T-helper 1 cell (primary cell): ENCODE measurements at regions not wholly inside any gene's neighbourhood (a gene's known extent, or its start where the extent isn't known, plus 50 kb on each side); places are given as distances from the start of the nearest gene placed in this dataset.
"Not testable (repeated sequence)": the region's sequence is repeated elsewhere in the genome, so short reads cannot be mapped to it uniquely, and the experiment has no call there.

Experiments
- DNase-seq, 5 donors: peaks; one replicate each; pipeline ENCODE4 v3.0.0-alpha.2; 2012 to 2020

DNA sequence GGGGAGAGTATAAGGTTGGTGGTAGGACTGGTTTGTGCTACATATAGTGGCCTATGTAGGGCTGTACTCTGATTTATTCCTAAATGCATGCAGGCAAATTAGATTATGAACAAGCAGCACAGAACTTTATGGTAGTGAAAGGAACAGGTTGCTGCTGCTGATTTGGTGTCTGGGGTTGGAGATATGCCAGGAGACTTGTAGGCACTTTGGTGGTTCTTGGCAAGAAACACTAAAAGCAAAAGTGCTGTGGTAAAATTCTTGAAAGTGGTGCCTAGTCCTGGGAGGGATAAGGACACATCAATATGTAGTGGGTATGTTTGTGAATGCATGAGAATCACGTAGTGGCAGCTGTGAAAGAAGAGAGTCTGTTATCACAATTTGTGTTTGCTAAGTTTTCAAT is 2126.0 kb downstream of the TP53TG3F start:
- no peak for DNase-seq

DNA sequence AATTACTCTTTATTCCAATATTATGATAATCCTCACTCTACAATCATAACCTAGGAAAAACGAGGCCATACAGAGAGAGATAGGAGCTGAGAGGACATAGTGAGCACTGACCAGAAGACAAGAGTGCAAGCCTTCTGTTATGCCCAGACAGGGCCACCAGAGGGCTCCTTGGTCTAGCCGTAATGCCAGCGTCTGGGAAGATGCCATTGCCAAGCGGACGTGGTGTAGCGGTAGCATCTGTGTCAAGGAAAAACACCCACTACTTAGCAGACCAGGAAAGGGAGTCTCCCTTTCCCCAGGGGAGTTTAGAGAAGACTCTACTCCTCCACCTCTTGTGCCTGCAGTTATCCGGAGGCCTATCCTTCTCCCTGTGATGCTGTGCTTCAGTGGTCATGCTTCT is 2131.5 kb downstream of the TP53TG3F start:
- not testable (repeated sequence) for DNase-seq

DNA sequence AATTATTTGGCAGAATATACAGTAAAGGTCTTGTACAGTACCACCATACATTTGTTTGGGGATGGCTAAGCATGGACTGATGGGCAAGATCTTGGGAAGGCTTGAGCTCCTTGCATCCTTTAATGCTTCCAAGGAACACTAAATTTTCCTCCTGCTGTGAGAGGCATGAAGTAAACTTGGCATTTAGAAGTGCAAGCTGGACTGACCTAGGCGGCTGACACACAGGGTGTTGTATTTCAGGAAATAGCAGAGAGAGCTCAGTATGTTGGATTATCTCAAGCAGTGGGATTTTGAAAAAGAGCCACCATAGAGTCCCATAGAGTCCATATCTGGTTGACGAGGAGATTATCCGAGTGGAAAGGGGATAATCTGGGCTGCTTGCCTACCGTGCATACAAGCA is 2137.1 kb downstream of the TP53TG3F start:
- DNase-seq: no peak

DNA sequence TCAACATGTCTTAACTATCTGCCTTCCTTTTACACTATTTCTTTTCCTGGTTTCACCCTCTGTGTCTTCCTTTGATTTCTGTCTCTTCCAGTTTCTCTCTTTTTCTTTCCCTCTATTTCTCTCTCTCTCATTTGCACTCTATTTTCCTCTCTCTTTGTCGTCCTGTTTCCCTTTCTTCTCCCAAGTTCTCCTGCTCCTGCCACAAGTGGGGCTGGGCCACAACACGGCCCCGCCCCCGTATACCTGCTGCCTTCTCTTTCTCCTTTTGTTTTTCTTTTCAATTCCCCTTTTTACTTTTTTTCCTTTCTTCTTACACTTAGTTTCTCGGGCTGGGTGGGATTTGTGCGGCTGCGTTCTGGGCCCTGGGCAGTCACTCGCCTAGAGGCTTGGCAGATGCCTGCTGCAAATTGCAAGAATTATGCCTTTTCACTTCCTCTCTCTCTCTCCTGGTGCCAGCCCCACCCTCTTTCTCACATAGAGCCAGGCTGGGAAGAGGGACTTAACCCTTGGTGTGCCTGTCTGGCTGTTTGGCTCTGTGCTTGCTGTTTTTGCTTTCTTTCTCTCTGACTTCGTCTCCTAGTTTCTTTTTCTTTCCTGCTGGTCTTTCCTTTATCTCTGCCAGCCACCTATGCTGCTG is 2139.4 kb downstream of the TP53TG3F start:
- DNase-seq: no peak

DNA sequence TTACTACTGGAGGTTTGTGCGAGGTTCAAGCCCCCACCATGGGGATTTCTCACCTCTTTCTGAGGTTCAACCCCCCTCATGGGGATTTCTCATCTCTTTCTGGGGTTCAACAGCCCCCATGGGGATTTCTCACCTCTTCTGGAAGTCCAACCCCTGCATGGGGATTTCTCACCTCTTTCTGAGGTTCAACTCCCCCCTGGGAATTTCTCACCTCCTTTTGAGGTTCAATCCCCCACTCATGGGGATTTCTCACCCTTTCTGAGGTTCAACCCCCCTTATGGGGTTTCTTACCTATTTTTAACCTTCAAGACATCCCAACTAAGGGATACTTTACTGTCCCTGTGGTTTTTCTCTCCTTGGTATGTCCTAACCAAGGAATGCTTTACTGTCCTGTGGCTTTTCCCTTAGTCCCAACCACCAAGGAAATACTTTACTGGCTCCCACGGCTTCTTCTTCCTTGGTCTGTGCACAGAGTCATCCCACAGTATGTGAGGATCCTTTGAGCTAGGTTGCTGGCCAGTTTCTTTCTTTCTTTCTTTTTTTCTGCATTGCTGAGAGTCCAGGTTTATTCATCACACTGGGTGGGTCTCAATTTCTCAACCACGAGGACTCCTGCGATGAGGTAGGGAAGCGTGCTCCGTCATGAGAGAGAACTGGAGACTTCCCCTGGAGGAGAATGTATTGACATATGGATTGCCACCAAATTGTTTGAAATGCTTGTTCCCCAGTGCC is 2140.2 kb downstream of the TP53TG3F start:
- DNase-seq: no peak

DNA sequence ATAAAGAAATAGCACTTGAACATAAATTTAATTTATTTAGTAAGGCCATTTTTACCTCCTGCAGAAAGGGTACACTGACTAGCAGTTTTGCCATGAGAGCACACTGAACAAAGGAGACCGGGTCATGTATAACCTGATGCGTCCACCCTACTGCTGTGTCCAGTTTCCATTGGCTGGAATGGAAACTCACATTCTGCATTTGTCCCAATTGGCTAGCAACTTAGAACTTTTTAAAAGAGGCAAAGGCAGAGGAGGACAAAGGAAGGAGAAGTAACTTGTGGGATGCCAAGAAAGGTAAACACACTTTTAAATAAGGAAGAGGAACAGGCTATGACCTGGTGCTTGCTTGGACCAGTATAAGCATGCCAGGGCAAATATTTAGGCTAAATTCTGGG is 2140.7 kb downstream of the TP53TG3F start:
- DNase-seq: not testable (repeated sequence)

DNA sequence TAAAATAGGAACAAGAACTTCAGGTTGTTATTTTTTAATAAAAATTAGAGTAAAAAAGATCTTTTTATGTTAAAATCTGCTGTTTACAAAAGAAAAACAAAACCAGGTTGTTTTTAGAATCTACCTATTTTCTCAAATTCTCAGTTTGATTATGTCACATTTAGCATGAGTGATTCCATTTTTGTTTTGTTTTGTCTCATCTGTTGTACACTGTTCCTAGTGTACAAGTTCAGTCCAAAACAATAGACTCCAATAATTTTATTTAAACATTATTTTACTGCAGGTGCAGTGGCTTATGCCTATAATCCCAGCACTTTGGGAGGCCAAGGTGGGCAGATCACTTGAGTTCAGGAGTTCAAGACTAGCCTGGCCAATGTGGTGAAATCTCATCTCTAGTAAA is 2142.7 kb downstream of the TP53TG3F start:
- DNase-seq: no peak

DNA sequence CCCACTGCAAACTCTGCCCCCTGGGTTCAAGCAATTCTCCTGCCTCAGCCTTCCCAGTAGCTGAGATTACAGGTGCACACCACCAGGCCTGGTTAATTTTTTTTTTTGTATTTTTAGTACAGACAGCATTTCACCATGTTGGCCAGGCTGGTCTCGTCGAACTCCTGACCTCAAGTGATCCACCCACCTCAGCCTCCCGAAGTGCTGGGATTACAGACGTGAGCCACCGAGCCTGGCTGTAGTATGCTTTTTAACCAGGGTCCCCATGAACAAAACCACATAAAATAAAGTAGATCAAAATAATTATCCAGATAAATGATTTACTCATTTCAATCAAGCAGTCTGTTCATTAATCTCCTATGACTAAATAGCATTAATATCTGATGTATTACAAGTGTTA is 2144.0 kb downstream of the TP53TG3F start:
- DNase-seq: not testable (repeated sequence)

DNA sequence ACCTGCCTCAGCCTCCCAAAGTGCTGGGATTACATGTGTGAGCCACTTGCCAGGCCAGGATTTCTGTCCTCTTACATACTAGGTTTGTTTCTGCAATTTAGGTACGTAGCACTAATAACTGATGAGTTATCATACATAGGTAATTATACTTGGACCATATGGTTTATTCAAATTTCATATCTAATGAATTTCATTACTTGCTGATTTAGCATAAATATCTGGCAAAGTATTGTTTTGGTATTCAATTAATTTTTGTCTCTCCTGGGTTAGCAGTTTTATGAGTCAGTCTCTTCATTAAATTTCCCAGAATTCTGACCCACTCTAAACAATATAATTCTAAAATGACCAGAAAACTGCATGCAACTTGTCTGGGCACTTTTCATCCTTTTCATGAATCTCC is 2146.5 kb downstream of the TP53TG3F start:
- no peak for DNase-seq

DNA sequence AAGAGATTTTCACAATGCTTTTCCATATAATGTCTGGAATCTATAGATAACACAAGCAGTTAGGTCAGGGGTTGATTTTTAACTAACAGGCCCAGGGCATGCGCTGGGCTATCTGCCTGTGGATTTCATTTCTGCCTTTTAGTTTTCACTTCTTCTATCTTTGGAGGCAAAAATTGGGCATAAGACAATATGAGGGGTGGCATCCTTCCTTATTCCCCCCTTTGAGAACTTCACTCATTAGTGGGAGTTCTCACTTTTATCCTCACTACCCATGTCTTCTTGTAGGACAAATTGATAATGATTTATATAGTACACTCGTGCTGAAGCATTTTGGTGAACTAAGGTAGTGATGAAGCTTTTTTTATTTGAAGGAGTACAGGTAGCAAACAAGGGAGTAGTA is 2155.5 kb downstream of the TP53TG3F start:
- DNase-seq: not testable (repeated sequence)

DNA sequence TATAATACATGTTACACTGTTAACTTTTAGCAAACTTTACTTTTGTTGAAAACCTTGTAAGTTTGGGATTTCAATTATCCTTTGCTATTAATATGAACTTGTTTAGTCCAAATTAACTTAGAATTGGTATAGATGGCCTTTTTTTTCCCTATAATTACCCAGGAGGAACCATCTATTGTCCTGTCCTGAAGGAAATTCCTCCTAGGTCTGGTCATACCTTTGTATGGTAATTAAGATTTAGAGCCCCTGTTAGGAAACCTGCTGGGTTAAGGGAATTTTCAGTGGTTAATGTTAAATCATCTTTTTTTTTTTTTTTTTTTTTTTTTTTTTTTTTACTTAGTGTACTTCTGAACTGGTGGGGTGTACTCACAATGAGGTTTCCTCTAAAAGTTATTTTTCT is 2159.8 kb downstream of the TP53TG3F start:
- not testable (repeated sequence) for DNase-seq

DNA sequence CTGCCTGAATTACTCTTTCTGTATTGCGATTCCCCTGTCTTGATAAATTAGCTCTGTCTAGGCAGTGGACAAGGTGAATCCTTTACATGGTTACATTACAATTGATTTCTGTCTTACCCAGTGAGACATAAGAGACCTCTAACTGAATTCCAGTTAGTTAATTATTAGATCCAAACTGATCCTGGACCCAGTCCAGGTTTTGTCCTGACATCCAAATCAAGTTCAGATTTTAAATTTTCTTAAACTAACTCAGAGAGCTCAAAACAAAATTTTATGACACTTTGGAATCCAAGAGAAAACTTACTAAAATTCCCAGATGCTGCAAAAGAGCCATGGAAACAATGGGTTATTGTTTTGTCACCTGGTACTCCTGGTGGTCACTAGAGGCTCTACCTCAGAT is 2166.6 kb downstream of the TP53TG3F start:
- no peak for DNase-seq

DNA sequence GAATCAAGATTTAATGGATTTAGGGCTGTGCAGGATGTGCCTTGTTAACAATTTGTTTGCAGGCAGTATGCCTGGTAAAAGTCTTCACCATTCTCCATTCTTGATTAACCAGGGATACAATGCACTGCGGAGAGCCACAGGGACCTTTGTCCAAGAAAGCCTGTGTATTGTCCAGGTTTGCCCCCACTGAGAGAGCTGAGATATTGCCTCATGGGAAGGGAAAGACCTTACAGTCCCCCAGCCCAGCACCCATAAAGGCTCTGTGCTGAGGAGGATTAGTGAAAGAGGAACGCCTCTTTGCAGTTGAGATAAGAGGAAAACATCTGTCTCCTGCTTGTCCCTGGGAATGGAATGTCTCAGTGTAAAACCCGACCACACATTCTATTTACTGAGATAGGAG is 2169.6 kb downstream of the TP53TG3F start:
- DNase-seq: no peak

DNA sequence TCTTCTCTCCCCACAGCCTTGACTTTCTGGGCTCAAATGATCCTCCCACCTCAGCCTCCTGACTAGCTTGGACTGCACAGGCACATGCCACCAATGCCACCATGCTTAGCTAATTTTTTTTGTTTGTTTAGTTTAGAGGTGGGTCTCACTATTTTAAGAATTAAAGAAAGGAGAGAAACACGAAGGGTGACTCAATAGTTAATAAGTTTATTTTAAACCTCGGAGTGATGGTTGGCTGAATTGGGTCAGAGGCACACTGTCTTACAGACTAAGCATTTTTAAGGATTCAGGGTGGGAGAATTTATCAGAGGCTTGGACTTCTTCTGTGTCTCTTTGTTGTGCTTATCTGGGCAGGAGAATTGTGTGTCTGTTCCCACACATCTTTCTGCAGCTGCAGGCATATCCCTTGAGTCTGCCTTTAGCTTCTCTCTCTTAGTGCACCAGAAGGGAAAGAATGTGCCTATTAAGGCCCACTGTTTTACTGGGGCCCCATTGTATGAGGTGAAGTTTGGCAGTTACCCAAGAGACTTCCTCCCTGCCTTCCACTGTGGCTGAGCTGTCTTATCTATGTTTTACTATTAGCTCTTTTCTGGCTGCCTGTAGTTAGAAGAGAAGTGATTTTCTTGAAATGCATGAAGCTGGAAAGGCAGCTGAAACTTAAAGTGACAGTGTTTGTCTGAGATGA is 2172.0 kb downstream of the TP53TG3F start:
- DNase-seq: no peak

DNA sequence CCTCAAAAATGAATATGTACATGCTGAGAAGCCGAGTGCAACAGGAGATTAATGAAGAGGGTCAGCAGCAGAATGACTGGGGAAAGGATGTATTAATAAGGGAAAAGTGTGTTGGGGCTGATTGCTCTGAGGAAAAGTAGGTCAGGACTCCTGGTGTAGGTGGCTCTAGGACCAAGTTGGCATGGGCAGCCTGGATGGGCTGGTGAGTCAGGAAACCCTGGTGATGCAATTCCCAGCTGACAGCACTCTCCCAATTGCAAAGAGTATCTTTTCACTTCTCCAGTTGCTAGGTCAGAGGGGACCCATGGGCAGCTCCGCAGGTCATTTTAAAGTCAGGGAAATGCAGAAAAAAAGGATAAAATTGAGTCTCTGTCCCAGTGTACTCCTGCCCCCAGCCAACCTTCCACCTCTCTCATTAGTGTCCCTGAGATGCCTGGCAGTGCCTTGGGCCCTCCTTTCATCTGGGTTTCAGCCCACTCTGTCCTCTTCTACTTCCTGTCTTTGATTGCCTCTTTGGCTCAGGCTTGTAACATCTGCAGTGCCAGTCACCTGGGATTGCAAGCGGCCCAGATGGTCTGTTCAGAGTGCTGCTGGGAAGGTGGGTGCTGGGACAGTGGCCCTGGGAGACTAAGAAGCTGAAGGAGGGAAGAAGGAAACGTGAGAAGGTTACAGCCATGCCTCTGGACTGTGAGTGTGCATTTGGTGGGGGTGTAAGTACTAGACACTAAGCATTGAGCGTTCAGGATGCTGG is 2177.2 kb downstream of the TP53TG3F start:
- no peak for DNase-seq

DNA sequence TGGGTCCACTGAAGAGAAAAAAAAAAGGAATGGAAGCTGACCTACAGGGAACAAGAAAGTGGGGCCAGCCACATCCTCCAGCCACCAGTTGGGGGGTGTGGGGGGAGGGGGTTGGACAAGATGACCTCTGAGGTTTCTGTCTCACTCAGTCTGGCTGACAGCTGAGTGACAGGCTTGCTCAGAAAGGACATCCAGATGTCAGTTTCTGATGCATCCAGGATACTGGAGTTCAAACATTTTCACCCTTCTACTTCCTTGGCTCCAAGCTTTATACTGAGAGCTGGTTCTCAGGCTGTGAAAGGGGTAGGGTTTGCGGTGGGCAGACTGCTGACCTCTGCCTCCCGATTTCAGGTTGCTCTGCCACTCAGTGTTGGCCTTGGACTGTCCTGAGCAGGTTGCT is 2178.3 kb downstream of the TP53TG3F start:
- no peak for DNase-seq

DNA sequence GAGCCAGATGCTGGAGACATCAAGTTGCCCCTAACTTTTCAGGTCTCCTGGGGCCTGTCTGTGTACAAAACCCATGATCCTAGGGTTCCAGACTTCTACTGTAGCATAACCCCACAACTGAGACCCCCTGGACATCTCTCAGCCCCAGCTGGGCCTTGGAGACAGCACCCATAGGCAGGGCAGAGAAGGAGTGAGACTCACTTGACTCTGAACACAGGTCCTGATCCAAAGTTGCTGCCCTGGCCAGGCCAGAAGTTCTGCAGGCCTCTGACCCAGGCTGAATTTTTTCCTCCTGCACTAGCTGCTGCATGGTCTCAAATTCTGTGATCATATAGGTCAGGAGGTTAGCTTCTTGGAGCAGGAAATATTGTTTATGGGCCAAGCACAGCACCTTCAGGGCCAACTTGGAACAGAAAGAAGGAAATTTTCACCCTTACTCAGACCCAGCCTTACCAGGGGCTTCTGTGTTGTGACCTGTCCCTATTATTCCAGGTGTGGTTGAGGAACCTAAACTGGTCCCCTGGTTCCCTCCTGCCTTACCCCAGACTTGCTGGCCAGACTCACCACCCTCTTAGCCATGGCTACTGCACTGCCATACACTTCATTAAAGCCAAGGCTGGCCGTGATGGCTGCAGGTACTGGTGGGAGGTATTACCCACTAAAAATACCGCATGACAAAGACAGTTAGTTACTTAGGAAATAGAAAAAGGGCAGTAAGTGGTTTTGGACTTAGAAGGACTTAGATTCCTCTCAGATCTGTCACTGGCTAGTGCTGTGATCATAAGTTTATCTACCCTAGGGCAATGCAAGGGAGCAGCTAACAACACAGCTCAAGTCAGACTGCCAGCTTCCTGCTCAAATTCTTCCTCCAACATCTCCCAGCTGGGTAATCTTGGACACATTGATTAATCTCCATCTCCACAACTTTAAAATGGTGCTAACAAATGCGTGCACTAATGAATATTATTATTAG is 2180.1 kb downstream of the TP53TG3F start:
- DNase-seq: no peak

DNA sequence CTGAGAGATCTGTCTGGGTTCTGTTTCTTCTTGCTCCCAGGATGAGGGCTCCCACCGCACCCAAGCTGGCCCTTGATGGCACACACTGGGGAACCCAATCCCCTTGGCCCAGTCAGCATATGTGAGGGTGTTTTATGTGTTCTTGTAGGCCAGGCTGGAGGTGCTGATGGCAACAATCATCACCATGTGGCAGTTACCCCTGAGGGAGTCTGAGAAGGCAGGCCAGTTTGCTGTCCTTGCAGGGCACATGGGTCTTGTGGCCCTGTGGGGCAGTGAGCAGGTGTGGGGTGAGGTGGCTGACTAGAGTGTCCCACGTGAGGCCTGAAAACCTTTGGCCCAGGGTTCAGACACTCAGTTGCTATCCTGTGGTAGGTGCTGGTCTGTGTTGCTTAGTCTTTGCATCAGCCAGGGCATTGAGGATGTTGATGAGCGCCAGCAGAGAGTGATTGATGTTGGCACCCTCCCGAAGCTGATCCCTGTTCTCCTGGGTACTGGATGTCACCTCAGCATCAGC is 2183.0 kb downstream of the TP53TG3F start:
- DNase-seq: no peak

DNA sequence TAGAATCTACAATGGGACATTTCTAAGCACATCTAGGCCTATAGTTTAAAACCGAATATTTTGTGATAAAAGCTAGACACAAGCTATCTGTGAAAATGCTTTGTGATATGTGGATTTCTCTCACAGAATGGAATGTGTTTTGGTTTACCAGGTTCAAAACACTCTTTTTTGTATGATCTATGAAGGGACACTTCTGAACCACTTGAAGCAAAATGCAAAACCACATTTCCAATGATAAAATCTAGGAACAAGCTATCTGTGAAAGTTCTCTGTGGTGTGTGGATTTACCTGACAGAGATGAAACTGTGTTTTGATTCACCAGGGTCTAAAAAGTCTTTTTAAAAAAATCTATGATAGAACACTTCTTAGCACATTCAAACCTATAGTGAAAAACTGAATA is 2192.4 kb downstream of the TP53TG3F start:
- no peak for DNase-seq

DNA sequence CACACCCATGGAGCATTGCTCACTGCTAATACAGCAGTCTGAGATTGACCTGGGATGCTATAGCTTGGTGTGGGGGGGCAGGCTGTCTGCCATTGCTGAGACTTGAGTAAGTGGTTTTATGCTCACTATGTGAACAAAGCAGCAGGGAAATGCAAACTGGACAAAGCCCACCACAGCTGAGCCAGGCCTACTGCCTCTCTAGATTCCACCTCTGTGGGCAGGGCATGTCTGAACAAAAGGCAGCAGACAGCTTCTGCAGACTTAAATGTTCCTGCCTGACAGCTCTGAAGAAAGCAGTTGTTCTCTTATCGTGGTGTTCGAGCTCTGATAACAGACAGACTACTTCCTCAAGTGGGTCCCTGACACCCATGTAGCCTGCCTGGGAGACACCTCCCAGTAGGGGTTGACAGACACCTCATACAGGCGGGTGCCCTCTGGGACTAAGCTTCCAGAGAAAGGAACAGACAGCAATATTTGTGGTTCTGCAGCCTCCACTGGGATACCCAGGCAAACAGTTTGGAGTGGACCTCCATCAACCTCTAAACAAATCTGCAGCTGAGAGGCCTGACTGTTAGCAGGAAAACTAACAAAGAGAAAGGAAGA is 2204.8 kb downstream of the TP53TG3F start:
- DNase-seq: no peak

DNA sequence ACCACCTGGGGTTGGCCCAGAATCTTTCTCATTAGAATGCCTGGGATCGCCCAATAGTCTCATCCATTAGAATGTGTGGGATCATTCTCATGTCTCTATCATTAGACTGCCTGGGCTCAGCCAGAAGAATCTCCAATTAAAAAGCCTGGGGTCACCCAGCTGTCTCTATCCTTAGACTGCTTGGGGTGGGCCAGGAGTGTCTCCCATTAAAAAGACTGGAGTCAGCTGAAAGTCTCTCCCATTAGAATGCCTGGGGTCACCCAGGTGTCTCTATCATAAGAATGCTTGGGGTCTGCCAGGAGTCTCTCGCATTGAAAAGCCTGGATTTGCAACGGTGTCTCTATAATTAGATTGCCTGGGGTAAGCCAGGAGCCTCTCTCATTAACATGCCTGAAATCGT is 2225.7 kb downstream of the TP53TG3F start:
- DNase-seq: no peak
